Adrenal gland (tissue), 9 donors: ENCODE measurements at regions not wholly inside any gene's neighbourhood (a gene's known extent, or its start where the extent isn't known, plus 50 kb on each side); places are given as distances from the start of the nearest gene placed in this dataset.

ENCODE experiments used
- DNase-seq, 7 donors: peaks; one replicate each; pipeline ENCODE4 v3.0.0-alpha.2; 2019 to 2020
- H3K27ac ChIP-seq, 5 donors: fragments of 200-600 bp; sonication (generic) in 4 of 5; 1 replicate in 3 of 5; 2 replicates in 2 of 5; pipeline versions ENCODE4 v1.5.1 to v1.8.0; 2016 to 2020; ENCODE audit warnings: mild to moderate bottlenecking in 1 of 5
- H3K27me3 ChIP-seq: fragments of 200-600 bp; 2 replicates; pipeline ENCODE4 v1.8.0; 2021
- H3K36me3 ChIP-seq, 2 donors: fragments of 200-600 bp; replicated peaks in 1 of 2; 1 replicate in 1 of 2; 2 replicates in 1 of 2; pipeline versions ENCODE4 v1.5.1 to v1.8.0; 2018 to 2022
- H3K4me1 ChIP-seq, 2 donors: fragments of 200-600 bp; replicated peaks in 1 of 2; 1 replicate in 1 of 2; 2 replicates in 1 of 2; pipeline versions ENCODE4 v1.5.1 to v1.8.0; 2018 to 2021
- H3K4me3 ChIP-seq, 4 donors: fragments of 200-600 bp; sonication (generic) in 3 of 4; one replicate each; pipeline ENCODE4 v1.5.1; 2016 to 2018
- H3K9me3 ChIP-seq, 3 donors: fragments of 200-600 bp; sonication (generic) in 1 of 3; replicated peaks in 1 of 3; 1 replicate in 2 of 3; 2 replicates in 1 of 3; pipeline versions ENCODE4 v1.5.1 to v1.8.0; 2016 to 2021
- CTCF ChIP-seq, 6 experiments: fragments of 450-650 bp in 4 of 6; fragments of 200-600 bp in 2 of 6; sonication (generic) in 1 of 6; IDR thresholded peaks; 1 replicate in 5 of 6; 2 replicates in 1 of 6; pipeline versions ENCODE4 v1.5.1 to v1.8.0; 2016 to 2021; ENCODE audit warnings: antibody characterized with exemption in 6 of 6, mild to moderate bottlenecking in 2 of 6, moderate library complexity in 1 of 6
- POLR2A ChIP-seq, 2 donors: fragments of 450-650 bp; IDR thresholded peaks; one replicate each; pipeline ENCODE4 v1.6.1; 2017; ENCODE audit warnings: antibody characterized with exemption in 2 of 2, mild to moderate bottlenecking in 2 of 2, moderate library complexity in 1 of 2
- WGBS, 4 donors: extraction: QIAGEN DNeasy Blood & Tissue Kit in 2 of 4; methylation state at CpG; one replicate each; pipeline versions ENCODE4 v1.1.5 to v1.1.7; 2013 to 2017; 5-methylcytosine and 5-hydroxymethylcytosine counted together
- intact Hi-C, 2 donors: fragments of 100-400 bp; cut with DNase I; formaldehyde crosslinking; loops; one replicate each; pipeline versions ENCODE4 v1.14.1 to v1.15.0; 2022 to 2023
- donor health status: healthy with polysubstance abuse.
- donor health status: Bipolar disorder and iron deficiency.
- donor health status: DM: yes; HTN: yes; CAD: no.
- donor health status: DM: no; HTN: no; CAD: no.
- donor health status: DM: no; HTN: no; CAD: no.

DNA sequence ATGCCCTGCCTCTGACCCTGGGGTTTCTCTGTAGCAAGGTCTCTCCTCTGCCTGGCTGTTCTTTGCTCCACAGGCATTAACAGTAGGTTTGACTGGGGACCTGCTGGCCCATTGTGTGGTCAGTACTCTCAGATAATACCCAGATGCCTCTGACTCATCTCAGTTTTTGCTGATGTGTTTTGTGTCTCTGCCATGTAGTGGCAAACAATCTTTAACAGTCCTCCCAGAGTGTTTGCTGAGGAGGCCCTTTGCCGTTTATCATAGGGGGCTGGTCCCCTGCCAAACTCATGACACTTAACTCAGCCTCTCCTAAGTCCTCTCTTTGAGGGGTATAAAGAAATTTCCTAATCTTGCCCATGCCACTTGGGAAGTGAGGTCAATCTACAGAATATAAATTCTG lies 793.7 kb upstream of the FANCL start:
- no peaks in the 10 kb centered on the region for H3K4me1 ChIP-seq
- H3K9me3 ChIP-seq, result no peaks in the 10 kb centered on the region
- no peaks in the 10 kb centered on the region for H3K36me3 ChIP-seq
- TF ChIP-seq POLR2A (IDR thresholded peaks at IDR 0.05), result no peak
- no peak for TF ChIP-seq CTCF (IDR thresholded peaks at IDR 0.05)
- 18 to 27% (median 23%) methylated on average over 1 of the region's 1 CpG for WGBS, 4 donors
- no peak overlapping the region for H3K27ac ChIP-seq
- intact Hi-C loops, result no loop called here
- DNase-seq, result no peak
- H3K27me3 ChIP-seq, result no peaks in the 10 kb centered on the region
- H3K4me3 ChIP-seq, result no peak overlapping the region

DNA sequence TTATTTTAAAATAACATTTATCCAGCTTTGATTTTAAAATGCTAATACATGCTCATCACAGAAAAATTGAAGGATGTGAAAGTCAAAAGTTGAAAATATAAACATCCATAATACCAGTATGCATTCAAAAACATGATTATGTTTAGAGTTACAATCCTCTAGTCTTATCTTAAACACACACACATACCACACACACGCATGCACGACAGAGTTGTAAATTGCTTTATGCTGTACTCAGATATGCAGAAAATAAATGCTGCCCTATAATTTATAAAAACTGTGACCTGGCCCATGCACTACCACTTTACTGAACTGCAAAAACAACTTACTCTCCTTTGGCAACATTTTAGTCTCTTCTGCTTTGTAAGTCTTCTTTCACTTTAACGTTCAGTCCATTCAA lies 793.0 kb upstream of the FANCL start:
- TF ChIP-seq CTCF (IDR thresholded peaks at IDR 0.05), result no peak
- TF ChIP-seq POLR2A (IDR thresholded peaks at IDR 0.05), result no peak
- Histone ChIP-seq H3K4me3 (no peak overlapping the region), H3K36me3 (no peaks in the 10 kb centered on the region), H3K9me3 (no peaks in the 10 kb centered on the region), H3K27me3 (no peaks in the 10 kb centered on the region), H3K27ac (no peak overlapping the region), H3K4me1 (no peaks in the 10 kb centered on the region)
- WGBS, 4 donors, result 53 to 68% (median 60%) methylated on average over 3 of the region's 3 CpGs
- DNase-seq, result no peak
- intact Hi-C loops, result no loop called here

- Histone ChIP-seq H3K27me3 (no peaks in the 10 kb centered on the region), H3K4me1 (no peaks in the 10 kb centered on the region), H3K27ac (no peak overlapping the region), H3K9me3 (no peaks in the 10 kb centered on the region), H3K4me3 (no peak overlapping the region), H3K36me3 (no peaks in the 10 kb centered on the region)
- no peak for TF ChIP-seq POLR2A (IDR thresholded peaks at IDR 0.05)
- TF ChIP-seq CTCF (IDR thresholded peaks at IDR 0.05), result no peak
- intact Hi-C loops, result no loop called here
- 59 to 68% (median 66%) methylated on average over 1 of the region's 1 CpG for WGBS, 4 donors
- DNase-seq, result no peak
These were observed 792.5 kb upstream of the FANCL start for GRCh38 chr2:59033661-59034060.

DNA sequence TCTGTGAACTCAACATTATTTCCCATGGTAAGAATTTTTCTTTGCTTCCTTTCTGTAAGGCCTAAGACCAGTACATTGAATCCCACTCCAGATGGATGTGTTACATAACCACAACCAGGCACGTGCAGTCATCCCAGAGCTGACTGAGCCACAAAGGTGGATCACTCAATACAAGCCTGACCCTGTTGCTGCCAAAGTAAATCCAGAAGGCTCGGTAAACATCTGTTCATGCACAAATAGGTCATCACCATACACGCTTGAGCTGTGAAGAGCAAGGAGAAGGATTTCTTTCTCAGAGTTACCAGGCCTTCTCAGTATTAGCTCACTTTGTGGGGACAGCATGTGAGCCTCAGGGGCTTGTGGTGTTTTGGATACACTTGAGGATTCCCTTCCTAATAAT lies 791.4 kb upstream of the FANCL start:
- H3K27ac ChIP-seq, result no peak overlapping the region
- no peaks in the 10 kb centered on the region for H3K9me3 ChIP-seq
- H3K4me1 ChIP-seq, result no peaks in the 10 kb centered on the region
- no peak for DNase-seq
- no peak for TF ChIP-seq POLR2A (IDR thresholded peaks at IDR 0.05)
- no peak for TF ChIP-seq CTCF (IDR thresholded peaks at IDR 0.05)
- H3K36me3 ChIP-seq, result no peaks in the 10 kb centered on the region
- 82 to 93% (median 87%) methylated on average over 3 of the region's 3 CpGs for WGBS, 4 donors
- H3K27me3 ChIP-seq, result no peaks in the 10 kb centered on the region
- intact Hi-C loops, result no loop called here
- no peak overlapping the region for H3K4me3 ChIP-seq
